Epidermal melanocyte (primary cell): ENCODE measurements at regions not wholly inside any gene's neighbourhood (a gene's known extent, or its start where the extent isn't known, plus 50 kb on each side); places are given as distances from the start of the nearest gene placed in this dataset.
"Not testable (repeated sequence)": the region's sequence is repeated elsewhere in the genome, so short reads cannot be mapped to it uniquely, and the experiment has no call there.

Source experiments
- DNase-seq: peaks from one replicate; pipeline ENCODE4 v3.0.0; 2011; ENCODE audit warnings: low spot score; ENCODE audit not compliant: insufficient read length

DNA sequence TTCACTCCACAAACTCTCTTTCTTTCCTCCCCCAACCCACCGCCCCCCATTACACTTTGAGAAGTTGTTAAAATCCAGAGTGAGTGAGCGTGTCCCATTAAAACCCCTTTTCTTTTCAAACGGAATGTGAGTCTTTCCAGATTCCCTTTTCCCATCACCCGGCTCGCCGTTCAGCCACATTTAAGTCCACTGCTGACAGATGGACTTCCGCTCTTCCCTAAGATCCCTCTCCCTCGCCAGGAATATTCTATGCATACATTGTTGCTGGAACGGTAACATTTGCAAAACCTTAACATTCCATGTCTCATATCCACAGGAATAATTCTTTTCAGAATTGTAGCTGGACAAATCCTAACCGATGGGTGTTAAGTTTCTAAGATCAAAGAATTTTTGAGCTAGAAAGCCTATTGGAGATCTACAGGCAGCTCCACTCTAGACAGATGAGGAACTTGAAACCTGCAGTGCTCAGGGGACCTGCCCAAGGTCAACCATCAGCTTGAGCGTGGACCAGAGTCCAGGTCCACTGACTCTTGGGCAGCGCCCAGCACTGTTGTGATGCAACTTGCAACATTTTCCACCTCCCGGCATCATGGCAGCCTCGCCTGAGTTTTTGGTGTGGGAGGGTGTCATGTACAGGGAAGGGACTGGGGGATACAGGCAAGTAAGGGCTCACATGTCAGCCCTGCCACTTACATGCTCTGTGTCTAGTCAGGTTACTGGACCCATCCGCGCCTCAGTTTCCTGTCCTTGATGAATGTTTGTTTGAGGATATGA lies 500.1 kb downstream of the CCDC171 start:
- no peak for DNase-seq

DNA sequence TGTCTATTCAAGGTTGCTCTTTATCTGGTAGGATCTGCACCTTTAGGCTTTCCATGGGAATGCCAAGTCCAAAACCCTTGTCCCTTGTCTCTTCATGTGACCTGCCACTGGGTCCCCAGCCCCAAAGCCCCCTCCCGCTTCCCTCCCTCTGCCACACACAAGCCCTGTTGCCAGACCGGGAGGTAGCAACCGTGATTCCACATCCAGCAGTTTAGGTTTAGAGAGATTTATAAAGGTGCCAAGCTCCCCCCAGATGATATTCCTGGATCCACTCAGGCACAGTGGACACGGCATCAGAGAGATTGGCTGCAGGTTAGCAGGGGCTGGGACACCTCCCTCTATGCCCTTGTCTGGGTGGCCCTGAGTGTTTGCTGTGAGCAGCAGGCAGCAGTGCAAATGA lies 504.7 kb downstream of the CCDC171 start:
- DNase-seq = no peak

DNA sequence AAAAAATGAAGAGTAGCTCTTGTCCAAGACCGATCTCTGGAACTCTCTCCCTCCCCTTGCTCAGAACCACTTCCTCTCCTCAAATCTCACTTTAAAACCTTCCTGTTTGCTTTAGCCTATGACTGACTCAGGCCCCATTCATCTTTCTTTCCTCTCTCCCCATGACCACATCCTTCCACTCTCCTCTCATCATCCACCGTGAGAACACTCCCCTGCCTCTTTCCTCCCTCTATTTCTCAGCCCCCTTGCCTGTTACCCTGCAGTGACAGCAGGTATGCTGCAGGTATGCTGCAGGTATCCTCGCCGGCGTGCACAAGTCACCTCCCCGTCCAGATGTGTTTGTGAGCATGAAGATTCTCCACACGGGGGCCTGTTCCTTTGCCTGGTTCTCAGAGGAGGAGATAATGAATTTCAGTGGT lies 505.3 kb downstream of the CCDC171 start:
- no peak for DNase-seq

DNA sequence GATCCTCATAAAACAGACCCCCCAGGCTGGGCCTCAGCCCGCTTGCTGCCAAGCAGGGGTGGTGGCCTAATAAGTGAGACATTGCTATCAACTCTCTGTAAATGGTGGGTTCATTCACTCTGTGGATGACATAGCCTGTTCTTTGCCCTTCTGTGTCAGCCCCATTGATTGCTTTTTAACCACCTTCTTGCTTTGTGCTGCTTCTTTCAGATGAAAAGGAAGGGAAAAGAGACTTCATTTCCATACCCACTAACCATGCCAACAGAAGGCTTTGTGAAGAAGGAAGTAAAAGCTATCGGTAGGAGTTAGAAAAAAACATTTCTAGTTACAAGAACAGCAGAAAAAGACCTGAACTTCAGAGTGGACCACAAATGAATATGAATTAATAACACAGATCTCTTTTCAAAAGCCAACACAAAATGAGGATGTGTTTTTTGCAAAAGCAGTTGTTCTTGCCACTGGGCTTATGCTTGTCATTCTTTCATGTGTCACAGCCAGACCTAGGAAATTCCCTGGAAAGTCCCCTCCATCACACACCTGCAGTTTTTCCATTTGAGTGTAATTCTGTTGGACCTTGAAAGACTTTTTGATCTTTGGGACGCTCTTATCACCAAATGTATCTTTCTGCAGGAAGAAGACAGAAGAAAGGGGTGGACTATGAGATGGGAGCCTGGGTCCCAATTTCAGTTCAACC lies 507.7 kb downstream of the CCDC171 start:
- no peak for DNase-seq

DNA sequence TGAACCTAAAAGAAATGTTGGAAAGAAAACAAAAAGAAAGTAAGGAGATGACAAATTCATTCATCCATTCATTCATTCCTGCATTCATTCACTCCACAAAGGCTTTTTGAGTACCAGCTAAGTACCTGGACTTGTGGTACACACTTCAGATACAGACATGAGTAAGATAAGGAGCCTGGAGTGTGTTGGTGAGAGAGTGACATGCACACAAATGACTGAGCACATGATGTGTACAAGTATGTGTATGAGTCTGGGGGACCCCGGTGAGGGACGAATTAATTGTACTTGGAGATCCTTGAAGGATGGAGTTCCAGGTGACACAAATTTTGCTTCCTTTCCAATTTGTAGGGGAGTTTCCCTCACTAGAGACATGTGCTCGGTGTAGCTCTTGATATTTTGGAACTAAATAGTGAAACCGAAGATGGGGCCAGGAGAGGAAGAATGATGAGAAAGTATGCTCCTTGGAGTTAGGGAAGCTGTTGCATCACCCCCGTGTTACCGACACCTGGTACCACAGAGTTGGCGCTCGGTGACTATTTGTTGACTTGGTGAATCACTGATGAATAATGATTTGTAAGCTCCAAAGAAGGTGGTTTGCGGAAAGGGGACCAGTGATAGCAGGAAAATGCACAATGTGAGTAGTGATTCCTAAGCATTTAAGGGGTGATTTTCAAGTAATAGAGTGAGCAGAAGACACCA lies 509.8 kb downstream of the CCDC171 start:
- no peak for DNase-seq

DNA sequence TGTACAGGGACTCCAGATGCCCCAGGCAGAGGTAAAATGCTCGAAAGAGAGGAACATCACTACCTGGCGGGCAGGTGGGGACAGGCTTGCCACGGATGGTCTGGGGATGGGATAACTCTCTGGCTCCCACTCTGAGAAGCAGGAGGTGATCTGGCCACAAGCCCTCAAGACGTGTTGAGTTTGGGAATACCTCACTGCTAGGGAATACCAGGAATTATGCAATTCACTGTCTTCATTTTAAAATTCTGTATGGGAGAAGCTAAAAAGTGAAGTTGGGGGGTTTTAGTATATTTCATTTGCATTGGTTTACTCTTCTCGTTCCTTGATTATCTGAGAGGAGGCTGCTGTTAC lies 510.4 kb downstream of the CCDC171 start:
- no peak for DNase-seq

DNA sequence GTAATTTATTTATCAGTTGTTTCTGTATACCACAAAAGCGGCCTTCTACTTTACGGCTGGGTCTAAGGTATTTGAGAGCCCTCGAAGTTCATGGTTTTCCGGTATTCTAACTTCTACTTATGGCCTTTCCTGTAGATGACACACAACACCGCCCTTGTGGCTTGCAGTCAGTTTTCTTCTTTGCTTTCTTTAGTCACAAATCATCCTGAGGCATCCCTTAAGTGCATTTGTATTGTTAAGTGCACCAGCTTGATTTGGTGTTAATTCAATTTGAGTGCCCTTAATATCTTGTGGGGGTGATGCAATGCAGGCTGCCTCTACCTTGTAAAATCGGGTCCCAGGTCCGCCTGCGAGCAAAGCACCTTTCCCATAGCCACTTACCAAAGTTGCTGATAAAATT lies 511.9 kb downstream of the CCDC171 start:
- no peak for DNase-seq

DNA sequence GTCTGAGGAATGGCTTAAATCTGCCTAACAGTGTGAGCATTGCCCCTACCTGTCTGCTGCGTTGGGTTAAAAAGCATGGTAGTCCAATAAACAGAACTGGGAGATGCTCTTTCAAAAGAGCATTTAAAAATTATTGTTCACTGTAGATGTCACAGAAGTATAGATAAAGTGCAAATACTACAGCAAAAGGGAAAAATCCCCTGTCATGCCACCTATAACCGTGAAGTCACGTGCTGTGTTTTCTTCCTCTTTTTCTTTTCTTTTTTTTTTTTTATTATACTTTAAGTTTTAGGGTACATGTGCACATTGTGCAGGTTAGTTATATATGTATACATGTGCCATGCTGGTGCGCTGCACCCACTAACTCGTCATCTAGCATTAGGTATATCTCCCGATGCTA lies 513.4 kb downstream of the CCDC171 start:
- not testable (repeated sequence) for DNase-seq

DNA sequence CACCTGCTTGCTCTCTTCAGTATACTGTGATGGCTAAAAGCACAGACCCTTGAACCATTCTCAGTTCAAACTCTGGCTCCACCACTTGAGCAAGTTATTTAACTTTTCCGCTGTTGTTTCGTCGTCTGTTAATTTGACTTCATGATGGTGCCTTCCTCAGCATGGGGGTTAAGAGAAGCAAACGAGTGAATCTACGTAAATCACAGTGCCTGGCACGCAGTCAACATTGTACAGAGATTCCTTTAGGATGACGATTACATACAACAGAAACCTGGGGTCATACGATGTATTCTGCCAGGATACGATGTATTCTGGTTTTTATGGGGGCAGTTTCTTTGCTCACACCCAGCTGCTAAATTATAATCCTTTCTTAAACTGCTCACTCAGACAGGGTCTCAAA lies 515.6 kb downstream of the CCDC171 start:
- no peak for DNase-seq

DNA sequence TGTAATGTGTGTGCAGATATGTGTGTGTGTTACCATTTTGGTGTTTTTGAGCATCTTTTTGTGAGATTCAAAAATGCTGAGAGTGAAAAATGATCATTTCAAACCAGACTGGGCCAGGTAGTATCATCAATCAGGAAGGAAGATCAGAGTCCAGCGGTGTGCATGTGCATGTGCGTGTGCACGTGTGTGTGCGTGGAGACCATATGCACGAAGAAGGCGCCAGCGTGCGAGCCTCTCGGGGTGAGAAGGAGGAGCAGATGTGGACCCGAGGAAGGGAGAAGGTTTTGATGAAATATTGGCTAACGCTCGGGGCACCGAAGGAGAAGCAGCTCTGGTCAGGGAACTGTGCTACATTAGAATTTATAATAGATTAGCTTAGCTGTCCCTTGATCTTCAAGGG lies 516.4 kb downstream of the CCDC171 start:
- DNase-seq = no peak

DNA sequence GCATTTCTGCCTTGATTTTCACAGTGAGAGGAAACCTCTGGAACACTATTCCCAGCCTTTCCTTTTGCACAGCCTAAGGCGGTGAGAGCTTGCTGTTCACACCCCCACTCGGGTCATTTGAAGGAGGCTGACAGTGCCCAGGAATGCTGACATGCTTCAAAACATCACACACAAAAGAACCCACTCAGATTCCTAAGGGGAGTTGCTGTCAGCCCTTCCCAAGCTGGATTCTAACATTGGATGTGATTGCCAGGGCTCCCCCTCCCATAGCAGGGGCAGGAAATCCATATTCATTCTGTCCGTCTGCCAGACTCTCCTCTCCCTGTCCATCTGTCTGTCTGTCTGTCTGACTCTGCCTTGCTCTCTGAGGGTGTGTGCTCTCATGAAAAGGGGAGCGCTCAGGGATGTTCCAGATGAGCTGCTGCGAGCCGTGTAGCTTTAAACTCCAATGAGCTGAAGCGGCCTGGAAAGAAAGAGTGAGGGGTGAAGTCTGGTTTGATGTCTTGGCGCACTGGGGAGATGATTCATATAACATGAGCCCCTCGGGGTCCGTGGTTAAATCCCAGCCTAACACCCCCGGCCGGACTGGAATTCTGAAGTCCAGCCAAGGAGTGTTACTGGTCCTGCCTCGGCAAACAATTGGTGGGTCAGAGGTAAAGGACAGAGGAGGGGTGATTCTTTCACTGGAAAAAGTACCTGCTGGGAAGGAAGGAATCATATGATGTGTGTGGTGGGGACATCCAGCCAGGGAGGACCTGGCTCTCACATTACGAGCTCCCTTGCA lies 517.0 kb downstream of the CCDC171 start:
- DNase-seq = no peak

DNA sequence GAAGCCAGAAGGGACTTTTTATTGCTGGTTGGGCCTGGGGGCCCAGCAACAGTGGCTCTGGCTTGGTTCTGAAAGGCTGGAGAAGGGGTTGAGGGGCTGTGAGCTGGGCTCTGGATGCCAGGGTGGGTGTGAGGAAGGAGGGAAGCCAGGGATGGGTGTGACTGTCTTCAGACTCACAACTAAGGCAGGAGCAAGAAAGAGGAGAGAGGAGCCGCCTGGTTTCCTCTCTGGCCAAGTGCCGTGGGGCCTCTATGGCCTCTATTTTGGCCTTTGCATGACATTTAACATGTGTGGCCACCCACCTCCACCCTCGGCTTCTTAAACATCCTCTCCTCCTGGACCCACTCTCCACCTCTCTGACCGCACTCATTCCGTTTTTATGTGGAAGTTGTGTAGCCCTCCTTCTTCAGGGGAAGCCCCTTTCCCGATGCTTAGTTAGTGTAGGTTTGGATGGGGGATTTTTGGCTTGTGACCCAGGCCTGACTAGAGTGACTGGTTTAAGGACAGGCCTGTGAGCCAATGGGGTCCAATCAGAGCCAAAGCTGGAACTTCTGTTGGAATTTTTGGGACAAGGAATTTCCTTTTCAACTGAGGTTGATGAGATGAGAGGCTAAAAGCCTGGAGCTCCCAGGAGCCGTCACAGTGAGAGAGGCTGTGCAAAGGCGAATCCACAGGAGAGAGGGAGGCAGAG lies 517.8 kb downstream of the CCDC171 start:
- no peak for DNase-seq

DNA sequence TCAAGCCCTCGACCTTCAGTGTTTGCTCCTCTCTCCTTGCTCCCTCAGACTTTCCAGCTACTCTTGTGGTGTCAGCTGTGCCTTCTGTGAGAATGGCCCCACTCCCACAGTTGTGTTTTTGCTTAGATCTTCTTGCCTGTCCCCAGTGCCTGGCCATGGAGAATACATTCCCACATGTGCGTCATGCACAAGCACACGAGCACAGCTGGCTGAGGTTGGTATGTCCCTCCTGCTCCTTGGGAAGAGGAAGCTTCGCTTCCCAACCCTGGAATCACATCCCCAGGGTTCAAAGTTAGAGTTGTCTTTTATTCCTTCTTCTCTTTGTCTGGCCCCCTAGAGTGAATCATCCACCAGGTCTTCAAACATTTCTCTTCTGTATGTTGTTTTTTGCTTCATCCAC lies 518.6 kb downstream of the CCDC171 start:
- DNase-seq = no peak

DNA sequence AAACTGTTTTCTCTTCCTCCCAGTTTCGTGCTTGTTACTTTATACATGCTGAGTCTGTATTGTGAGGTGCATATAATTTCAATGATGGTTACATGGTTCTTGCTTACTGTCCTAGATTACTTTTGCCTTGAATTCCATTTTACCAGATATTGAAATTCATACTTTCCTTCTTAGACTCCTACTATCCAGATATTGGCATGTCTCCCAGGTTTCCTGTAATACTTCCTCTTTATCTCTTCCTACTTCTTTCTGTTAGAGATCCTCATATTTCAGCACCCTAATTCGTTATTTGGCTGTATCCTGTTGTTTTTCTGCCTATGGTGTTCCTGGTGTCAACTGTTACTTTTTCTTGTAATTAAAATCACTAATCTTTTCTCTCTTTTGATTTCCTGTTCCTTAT lies 522.1 kb downstream of the CCDC171 start:
- DNase-seq = no peak

DNA sequence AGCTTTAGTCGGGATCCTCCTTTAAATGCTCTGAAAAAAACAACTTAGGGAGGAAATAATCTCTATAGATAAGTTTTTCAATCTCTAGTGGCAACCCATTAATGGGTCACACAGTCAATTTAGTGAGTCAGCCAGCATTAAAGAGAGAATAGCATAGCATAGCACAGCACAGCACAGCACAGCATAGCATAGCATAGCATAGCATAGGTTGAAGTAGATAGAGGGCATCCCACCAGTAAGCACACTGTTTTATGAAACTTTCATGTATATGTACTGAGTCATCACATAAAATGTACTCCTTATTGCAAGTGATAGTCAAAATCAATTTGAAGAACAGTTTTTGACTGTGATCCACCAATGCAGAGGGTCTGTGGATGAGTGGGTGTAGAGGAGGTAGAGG lies 522.9 kb downstream of the CCDC171 start:
- no peak for DNase-seq

DNA sequence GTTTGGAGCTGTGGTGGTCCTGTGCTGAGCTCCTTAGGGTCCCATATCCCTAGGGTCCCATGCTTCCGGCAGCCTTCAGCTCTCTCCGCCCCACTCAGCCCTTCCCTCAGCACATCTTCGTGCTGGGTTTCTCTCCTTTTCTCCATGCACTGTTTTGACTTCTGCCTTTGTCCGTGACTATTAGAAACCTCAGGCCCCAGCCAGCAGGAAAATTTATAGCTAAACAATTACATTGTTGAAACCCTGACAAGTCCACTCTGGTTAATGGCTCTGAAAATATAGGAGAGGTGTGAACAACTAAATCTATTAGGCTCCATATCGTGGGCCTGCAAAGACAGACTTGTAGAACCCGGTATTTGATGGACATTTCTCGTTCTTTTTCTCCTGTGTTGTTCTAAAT lies 523.7 kb downstream of the CCDC171 start:
- no peak for DNase-seq

DNA sequence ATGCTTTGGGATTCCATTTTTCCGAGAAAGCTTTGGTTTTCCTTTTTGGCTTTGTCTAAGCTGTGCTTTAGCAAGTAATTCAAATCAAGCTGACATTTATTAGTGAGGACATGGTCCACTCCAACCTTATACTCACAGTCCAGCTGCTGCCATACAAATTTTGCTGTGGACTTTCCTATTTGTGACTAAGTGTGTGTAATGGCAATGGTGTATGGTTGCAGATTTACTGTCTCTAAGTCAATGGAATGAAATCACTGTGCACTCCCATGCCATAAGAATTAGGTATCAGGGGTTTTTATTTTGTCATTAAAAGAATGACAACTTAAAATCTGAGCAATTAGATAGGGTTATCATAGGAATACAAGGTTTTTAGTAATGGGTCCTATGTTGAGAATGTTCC lies 530.0 kb downstream of the CCDC171 start:
- DNase-seq = no peak

DNA sequence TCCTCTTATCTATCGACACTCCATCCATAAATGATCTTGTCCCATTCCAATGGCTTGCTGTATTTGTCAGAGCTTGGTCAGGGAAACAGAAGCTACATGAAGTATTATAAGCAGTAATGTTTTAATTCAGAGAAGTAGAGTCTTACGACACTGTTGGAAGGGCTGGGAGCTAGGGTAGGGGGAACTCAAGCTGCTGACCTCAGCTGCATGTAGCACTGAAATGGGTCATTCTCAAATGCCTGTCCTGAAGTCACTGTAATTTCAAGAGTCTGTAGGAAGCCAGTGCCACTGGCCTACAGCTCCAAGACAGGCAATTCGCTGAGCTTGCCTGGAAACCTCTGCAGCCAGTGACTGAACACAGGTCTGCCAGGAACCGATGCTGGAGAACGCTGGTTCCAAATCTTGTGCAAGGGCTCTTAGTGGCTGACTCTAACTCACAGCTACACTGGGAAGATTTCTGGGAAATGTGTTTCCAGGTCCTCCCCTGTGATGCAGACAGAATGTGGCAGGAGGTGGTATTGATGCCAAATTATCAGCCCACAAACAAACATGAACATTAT lies 532.4 kb downstream of the CCDC171 start:
- DNase-seq = no peak

DNA sequence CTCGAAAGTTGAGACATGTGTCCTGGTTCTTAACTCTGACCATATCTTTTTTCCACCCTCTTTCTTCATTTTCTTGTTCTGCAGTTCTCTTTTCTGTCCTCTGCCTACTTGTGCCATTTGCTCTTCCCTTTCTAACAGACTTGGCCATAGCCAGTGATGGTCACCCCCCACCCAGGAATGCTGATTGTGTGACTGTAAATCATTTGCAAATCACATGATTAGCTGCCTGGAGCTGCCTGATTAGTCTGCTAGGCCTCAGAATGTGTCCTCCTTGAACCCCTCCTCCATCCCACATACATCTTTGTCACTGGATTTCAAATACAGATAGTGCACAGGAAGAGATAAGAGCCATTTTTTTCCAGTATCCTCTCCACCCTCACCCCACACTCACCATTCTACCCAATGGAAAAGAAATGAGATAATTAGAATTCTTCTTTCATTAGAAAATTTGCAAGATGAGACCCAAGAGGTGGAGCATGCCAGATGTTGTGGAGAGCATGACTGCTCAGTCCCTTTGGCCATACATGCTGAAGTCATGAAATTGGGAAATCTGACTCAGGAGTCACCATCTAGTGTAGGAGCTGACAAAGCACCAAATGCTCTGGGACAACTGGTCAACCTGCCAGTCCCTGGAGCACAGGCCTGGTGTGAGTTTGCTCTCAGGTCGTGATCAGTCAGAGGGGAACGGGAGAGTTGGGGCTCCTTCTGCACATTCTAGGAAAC lies 538.2 kb downstream of the CCDC171 start:
- DNase-seq = no peak
